HG02571 (cell line): ENCODE measurements at regions not wholly inside any gene's neighbourhood (a gene's known extent, or its start where the extent isn't known, plus 50 kb on each side); places are given as distances from the start of the nearest gene placed in this dataset.
"Not testable (repeated sequence)": the region's sequence is repeated elsewhere in the genome, so short reads cannot be mapped to it uniquely, and the experiment has no call there.

Source experiments
- ATAC-seq: cut with Tn5 transposase; IDR thresholded peaks from one replicate; pipeline ENCODE4 v1.9.1; 2021; ENCODE audit warnings: mild to moderate bottlenecking, moderate library complexity; ENCODE audit not compliant: unreplicated experiment

DNA sequence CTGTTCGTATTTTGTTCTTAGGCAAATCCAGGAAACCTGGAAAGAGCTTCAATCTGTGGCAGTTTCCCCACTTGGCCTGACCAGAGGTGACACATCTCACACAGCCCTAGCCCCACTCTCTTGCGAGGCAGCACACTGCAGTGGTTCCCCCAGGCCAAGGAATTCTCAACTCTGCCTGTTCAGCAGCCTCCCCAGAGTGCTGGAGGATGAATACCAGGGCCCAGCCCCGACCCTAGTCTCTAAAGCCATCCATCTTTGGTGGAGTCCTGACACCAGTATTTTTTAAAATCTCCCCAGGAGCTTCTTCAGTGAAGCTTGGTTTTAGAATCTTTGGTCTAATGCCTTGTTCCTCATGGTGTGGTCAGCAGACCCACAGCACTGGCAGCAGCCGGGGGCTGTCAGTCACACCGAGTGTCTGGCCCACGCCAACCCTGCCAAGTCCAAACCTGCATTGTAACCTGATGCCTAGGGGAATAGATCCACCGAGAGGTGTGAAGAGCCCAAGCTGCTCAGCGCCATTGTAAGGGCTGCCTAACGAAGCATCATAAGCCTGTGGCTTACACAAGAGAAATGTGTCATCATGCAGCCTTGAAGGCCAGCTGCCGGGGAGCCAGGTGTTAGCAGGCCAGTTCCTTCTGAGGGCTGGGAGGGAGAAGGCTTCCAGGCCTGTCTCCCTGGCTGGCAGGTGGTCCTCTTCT is 428.7 kb upstream of the ID2 start:
- peak; percentile 74 for ATAC-seq

DNA sequence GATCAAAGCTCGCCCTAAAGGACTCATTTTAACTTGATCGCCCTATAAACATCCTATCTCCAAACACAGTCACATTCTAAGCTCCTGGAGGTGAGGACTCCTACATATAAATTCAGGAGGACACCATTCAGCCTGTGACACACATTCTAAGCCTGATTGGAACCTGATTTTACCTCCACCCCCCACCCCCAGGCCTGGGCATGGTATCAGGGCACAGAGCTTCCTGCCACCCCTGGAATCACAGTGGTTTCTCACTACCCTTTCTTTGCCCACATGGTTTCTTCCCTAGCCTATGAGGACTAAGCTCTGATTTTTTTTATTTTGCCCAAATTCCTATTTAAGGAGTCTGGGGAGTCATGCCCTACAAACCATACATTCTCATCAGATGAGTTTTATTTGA is 428.1 kb upstream of the ID2 start:
- ATAC-seq: no peak

DNA sequence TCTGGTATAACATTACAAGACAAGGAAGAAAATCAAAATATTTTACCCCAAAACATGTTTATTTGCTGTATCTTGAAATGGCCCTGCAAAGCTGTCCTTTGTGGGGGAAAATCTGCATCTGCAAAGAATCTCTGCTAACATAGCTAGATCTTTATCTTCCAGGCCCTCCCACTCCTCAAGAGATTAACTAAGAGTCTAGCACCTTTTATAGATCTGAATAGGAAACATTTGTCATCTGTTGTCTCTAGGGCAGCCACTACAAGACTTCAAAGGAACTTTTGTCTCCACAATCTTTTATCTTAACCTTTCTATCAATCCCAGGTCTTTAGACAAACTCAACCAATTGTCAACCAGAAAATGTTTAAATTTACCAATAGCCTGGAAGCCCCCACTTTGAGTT is 427.6 kb upstream of the ID2 start:
- not testable (repeated sequence) for ATAC-seq

DNA sequence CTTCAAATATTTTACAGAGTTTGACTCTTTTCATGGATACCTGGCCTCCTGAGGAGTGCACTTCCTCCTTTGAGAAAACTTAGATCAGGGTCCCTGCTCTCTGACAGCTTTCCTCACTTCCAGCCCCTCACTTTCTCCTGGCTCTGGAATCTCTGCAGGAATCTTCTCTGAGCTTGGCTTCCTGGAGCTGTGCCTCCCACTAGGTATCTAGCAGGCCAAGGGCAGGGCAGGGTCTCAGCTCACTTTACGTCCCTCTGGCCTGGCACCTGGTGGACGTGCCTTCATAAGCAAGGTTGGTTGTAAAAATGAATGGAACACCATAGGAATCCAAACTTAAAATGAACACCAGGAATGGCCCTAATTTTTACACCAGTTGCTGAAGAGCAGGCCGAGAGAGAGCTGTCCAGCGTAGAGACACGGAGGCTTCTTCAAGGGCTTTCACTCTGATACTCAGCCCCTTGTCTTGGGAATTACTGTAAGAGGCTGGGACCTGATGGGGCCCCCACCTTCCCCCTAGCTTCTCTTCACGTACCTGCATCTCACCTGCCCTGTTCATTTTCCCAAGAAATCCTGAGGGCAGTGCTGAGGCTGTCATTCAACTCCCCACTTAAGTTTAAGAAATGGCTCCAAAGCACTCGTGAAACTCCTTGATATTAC is 426.9 kb upstream of the ID2 start:
- no peak for ATAC-seq

DNA sequence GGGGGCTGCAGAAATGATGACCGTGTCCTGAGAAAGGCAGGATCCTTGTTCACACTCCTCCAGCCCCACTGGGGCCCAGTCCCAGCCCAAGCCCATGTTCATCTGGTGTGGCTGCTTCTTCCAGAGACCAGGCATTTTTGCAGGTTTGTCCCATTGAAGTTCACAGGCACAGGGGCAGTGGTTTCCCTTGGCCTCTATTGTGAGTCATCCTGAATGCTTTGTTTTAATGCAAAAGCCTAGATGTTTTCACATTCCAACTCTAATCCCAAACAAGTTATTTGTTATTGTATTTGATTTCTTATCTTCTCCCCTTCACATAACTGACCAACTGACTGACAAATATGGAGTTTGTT is 426.4 kb upstream of the ID2 start:
- no peak for ATAC-seq

DNA sequence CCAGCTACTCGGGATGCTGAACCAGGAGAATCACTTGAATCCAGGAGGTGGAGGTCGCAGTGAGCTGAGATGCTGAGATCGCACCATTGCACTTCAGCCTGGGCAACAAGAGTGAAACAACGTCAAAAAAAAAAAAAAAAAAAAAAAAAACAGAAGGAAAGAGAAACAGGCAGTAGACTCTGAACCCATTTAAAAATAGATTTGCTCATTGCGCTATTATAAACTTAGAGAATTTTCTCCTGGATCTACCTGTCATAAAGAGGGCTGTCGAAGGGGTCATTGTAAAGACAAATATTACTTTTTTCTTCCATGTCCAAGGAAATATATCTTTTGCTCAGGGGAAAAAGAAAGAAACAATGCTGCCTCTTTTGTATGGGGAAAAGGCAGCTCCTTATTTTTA is 425.0 kb upstream of the ID2 start:
- no peak for ATAC-seq

DNA sequence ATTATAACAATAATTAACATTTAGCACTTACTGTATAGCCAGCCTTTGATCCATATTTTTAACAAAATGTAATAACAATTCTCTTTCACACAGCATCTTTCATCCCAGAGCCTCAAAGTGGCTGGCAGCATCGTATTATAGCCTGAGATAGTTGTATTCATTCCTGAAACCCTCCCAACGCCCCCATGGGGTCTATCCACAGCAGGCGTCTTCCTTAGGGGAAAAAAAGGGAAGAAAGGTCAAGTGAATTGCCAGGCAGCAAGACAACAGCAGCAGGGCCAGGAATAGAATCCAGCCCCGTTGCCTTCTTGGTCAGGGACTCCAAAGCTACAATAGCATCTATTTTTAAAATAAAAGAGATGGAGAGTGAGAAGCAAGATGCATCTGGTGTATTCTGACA is 424.4 kb upstream of the ID2 start:
- ATAC-seq: no peak

DNA sequence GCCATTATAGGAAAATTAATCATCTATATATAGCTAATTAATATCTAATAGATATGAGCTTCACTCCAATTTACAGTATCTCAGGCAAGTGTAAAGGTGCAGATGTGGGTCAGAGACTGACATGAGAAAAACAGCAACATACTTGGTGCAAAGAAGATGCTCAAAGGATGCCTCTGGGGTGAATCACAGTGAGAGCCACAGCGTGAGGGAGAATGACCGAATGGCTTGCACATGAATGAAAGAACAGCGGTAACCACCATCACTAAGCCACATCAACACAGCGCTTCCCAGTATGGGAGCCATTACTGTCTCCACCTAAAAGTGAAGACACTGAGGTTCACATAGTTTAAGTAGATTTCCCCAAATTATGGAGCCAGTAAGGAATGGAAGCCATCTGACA is 423.4 kb upstream of the ID2 start:
- no peak for ATAC-seq

DNA sequence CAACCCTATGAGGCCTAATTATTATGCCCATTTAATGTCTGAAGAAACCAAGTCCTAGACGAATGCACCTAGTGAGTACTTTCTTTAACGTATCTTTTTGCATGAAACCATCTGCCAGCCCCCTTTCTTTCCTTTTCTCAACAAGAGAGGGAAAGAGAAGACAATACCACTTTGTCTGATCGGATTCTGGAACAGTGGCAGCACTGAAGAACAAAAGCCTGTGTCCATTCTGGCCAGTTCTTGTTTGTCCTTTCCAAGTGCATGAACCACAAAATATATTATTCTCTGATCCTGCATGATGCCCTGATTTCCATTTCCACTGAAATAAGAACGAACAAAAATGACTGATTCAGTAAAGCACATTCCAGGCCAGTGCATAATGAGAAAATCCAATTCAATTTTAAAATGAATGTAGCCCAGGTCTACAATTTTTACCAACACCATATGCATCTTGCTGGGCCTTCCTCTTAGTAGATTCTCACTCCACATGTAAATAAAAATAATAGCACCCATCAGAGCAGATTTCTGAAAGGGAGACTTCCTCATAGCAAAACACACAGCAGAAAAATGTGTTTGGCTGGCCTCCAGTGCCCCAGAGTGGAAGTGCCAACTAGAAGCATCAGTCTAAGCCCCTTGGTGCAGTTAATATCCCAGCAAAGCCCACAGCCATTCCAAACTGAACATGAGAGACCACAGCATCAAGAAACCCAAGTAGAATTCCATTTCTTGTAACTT is 422.6 kb upstream of the ID2 start:
- ATAC-seq: no peak

DNA sequence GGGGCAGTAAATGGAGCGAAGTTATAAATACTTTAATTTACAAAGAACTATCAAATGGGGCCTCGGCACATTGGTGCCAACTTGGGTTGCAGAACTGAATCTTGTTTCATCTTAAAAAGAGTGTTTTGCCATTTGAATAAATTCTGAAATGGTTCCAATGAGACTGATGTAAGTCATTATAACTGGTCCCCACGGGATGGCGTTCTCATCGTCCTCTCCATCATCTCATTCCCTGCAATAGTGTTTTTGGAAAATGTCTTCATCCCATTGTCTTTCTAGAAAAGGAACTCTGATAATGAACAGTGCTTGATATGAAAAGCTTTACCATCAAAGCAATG is 422.0 kb upstream of the ID2 start:
- ATAC-seq: no peak

DNA sequence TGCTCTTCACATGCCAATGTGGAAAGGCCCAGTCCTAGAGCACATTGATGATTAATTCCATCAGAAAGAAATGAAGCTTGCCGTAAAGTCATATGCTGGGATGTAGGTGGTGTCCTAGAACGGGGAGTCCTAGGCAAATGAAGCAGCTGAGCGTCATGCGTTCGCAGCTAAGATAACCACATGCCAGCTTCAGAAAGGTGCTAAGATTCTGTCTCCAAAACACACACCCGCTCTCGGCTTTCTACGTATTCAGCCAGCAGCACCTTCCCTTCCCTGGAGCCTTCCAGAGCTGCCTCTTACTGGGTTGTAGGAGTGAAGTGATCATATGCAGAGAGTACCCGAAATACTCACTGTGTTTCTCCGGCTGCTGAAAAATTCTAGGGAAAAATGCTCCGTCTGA is 421.6 kb upstream of the ID2 start:
- no peak for ATAC-seq

DNA sequence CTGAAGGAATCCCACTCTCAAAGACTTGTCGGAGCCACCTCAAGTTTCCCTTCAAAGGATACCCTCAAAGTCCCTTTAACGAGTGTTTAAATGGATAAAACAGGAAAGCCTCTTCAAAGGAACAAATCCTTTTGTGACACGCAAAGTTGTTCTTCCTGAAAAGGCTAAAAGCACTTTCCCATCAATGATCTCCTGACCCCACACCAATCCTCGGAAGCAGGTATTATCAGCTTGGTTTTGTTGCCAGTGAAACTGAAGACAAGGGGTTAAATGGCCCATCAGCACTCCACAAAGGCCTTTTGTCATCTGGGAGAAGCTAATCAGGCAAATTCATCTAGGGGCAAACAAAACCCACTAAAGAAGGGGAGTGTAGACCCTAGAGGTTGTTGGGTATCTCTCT is 418.0 kb upstream of the ID2 start:
- no peak for ATAC-seq

DNA sequence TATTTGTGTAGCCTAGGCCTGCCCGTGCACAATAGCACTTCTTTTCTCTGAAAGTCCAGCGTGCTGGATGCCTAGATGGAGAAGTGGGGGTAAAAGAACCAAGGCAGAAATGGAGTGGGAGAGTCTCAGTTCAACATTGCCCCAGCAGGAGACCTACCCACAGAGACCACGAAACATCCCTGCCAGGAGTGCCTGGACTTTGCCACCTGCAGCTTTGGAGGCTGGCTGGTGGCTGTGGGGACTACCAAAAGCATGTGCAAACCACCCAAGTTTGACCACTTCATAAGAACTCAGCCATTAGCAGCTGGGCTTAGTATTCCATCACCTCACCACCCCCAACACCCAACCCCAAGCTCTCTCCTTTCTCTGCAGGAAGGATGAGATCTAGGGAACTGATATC is 416.9 kb upstream of the ID2 start:
- no peak for ATAC-seq

DNA sequence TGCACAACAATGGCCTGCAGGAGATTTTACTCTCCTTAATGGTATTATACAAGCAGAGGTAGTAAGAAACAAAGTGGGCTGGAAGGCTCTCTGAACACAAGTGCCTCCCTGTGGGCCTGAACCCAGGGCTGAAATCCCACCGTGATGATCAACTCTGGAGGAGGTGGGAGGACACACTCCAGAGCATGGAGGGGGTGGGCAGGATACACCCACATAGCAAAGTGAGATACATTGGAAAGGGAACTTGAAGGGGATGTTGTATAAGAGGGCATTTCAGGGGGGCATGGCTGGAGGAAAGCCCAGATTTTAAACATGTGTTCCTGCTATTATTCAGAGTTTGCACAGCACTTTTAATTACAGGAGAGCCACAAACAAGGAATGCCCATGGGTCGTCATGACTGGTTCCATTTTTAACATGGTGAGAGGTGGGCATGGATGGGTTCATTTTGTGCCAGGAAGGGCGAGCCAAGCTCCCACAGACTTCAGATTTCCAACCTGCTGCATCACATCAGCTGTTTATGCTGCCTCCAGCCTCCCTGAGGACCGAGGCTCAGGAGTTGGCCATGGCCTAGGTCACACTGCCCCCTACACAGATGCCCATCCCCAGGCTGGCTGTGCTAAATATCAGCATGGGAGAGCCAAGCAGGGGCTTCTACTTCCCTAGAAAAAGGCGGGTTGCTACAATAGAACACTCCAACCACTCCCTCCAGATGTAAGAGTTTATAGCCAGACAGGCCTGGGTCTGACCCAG is 416.2 kb upstream of the ID2 start:
- no peak for ATAC-seq

DNA sequence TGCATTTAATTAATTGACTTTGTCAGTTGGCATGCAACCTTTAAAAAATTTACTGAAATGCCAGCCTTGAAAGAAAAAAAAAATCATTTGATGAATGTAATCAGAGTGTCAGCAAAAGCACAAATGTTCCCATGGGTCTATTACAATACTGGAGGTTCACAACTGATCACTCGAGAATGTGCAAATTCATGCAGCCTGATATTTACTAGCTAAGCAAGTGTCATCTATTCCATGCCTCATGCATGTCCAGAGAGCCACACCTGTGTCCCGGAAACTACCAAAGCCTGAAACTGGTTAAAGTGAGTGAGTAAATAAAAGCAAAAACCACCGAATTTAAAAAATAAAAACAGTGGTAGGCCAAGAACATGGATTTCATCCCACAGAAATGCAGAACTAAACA is 415.3 kb upstream of the ID2 start:
- no peak for ATAC-seq

DNA sequence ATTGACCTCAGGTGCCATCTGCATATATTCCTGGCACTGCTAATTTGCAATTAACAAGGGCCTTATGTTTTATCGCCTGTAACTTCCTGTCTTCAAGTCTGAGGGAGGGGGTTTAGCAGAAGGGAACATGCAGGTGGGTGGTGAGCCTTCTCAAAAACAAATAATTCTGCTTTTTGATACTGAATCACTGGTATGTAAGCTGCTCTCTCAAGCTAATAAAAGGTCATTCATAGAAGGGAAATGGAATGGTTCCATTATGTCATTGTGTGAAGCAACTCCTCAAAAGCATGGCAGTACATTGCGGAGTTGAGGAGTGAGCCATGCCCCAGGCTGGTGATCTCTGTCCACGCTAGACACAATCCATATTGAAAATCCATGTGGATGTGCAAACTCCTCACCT is 414.8 kb upstream of the ID2 start:
- no peak for ATAC-seq

DNA sequence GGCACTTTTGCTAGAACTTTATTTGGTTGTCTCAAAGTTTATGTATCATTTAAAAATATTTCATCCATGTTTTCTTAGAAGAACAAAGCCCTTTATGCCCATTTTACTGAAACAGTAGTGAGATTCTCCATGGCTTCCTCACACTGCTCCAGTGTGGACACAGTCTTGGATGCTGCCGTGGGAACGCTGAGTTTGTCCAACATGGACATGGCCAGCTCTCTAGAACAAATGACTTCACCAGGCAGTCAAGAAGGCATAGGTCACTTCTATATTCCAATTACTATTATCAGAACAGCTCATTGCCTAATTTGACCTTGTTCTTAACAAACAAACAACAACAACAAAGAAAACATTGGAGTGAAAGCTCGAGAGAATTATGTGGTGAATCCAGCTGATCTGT is 414.1 kb upstream of the ID2 start:
- ATAC-seq: no peak

DNA sequence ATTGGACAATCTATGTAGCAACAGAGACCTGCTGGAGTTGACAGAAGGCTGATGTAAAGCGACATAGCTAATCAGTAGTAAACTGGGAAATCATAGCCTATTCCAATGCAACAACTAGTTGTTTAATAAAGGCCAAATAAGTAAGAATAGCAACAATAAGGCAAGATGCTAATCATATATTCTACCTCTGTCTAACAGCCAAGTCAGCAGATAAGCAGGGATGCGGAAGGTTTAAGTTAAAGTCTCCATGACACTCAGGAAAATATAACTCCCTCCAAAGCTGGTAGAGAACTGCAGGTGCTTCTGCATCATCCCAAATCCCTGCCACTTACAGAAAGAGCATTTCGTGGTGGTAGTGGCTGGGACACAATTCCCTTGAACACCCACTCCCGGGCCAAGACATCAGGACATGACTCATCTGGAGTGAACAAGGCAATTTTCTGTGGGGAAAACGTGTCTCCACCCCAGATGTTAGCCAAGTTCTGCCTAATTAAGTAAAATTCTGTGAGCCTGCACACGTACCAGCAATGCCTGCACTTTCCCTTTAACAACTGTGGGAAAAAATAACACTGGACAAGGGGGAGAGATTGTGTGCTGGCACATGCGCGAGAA is 413.6 kb upstream of the ID2 start:
- no peak for ATAC-seq

DNA sequence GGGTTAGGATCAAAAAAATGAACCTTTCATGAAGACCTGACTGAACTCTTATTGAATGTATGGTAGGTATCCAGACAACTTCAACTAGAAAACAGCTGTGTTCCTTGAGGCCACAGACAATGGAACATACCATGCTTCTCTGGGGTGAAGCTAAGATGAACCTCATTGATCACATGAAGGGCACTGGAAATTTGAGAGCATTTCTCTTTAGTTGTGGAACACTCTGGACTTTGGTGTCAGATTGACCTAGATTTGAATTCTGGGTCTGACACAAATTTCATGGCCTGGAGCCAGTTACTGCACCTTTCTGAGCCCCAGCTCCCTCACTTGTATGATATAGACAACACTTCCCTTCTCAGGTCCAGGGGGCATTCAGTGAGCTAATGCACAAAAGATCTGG is 411.2 kb upstream of the ID2 start:
- no peak for ATAC-seq

DNA sequence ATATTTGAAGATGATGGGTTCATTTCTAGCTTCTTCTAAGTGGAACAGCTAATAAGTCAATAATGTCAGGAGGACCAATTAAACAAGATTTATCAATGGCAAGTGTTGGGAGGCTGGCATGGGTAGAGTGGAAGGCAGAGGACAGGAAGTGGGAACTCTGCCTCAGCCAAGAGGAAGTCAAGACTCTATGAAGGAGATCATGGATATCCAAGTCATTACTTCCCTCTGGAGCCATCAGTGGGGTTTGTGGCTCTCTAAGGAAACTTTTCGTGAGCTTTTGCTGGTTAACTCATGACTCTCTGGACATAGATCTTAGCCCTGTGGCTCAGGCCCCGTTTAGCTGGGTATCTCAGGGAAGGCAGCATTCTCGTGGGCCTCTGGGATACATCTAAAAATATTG is 410.4 kb upstream of the ID2 start:
- ATAC-seq: no peak

DNA sequence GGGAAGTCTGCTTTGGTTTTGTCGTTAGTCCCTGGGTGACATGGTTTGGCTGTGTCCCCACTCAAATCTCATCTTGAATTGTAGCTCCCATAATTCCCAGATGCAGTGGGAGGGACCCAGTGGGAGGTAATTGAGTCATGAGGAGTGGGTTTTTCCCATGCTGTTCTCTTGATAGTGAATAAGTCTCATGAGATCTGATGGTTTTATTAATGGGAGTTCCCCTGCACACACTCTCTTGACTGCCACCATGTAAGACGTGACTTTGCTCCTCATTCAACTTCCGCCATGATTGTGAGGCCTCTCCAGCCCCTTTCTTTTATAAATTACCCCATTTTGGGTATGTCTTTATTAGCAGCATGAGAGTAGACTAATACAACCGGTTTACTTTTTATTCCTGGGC is 405.8 kb upstream of the ID2 start:
- ATAC-seq: no peak
